HUES6 (cell line): ENCODE measurements at regions not wholly inside any gene's neighbourhood (a gene's known extent, or its start where the extent isn't known, plus 50 kb on each side); places are given as distances from the start of the nearest gene placed in this dataset.

Experiments
- H3K27ac ChIP-seq: 2 replicates; pipeline ENCODE4 v1.7.0; 2013; ENCODE audit warnings: low read depth, mild to moderate bottlenecking, low read length, inconsistent platforms
- H3K27me3 ChIP-seq: 2 replicates; pipeline ENCODE4 v1.6.1; 2013; ENCODE audit warnings: low read length; ENCODE audit not compliant: control insufficient read depth, insufficient read depth
- H3K36me3 ChIP-seq: 2 replicates; pipeline ENCODE4 v1.6.1; 2013; ENCODE audit warnings: low read length; ENCODE audit not compliant: control insufficient read depth, insufficient read depth
- H3K4me1 ChIP-seq: 2 replicates; pipeline ENCODE4 v1.6.1; 2013; ENCODE audit warnings: low read length; ENCODE audit not compliant: control insufficient read depth, insufficient read depth
- H3K4me3 ChIP-seq: 2 replicates; pipeline ENCODE4 v1.5.1; 2013; ENCODE audit warnings: low read depth, low read length
- H3K9ac ChIP-seq: one replicate; pipeline ENCODE4 v1.6.1; 2013; ENCODE audit warnings: mild to moderate bottlenecking, low read length
- H3K9me3 ChIP-seq: 2 replicates; pipeline ENCODE4 v1.6.1; 2013; ENCODE audit warnings: low read depth, low read length; ENCODE audit not compliant: control insufficient read depth, insufficient read depth

- no peak overlapping the region for H3K27ac ChIP-seq
- H3K9me3 ChIP-seq, result peaks cover 8% of the 10 kb centered on the region
- no peak overlapping the region for H3K9ac ChIP-seq
These were observed 1263.7 kb downstream of the BRD1 start for GRCh38 chr22:48563966-48564330.

GRCh38 chr22:48563118-48563965 lies 1264.3 kb downstream of the BRD1 start:
- H3K4me1 ChIP-seq, result peaks cover 3% of the 10 kb centered on the region; the same call in 1 of the 2 replicates

More at GRCh38 chr22:48563966-48564330, 1263.7 kb downstream of the BRD1 start:
- H3K4me3 ChIP-seq, result no peak overlapping the region
- no peaks in the 10 kb centered on the region for H3K36me3 ChIP-seq
- peaks cover 3% of the 10 kb centered on the region; the same call in 1 of the 2 replicates for H3K4me1 ChIP-seq
- H3K27me3 ChIP-seq, result no peaks in the 10 kb centered on the region

GRCh38 chr22:48561676-48562075 lies 1266.0 kb downstream of the BRD1 start:
- Histone ChIP-seq H3K9ac (no peak overlapping the region), H3K27ac (no peak overlapping the region), H3K4me3 (no peak overlapping the region), H3K9me3 (peaks cover 5% of the 10 kb centered on the region; the same call in 1 of the 2 replicates), H3K36me3 (no peaks in the 10 kb centered on the region), H3K27me3 (no peaks in the 10 kb centered on the region; the same call in 1 of the 2 replicates), H3K4me1 (peaks cover 3% of the 10 kb centered on the region; the same call in 1 of the 2 replicates)

More at GRCh38 chr22:48563118-48563965, 1264.3 kb downstream of the BRD1 start:
- Histone ChIP-seq H3K27ac (no peak overlapping the region), H3K4me3 (no peak overlapping the region), H3K27me3 (no peaks in the 10 kb centered on the region), H3K36me3 (no peaks in the 10 kb centered on the region), H3K9ac (no peak overlapping the region), H3K9me3 (peaks cover 5% of the 10 kb centered on the region; the same call in 1 of the 2 replicates)

- peaks cover 3% of the 10 kb centered on the region; the same call in 1 of the 2 replicates for H3K4me1 ChIP-seq
These were observed 1266.8 kb downstream of the BRD1 start for GRCh38 chr22:48560836-48561235.

GRCh38 chr22:48560389-48560751 lies 1267.3 kb downstream of the BRD1 start:
- H3K27me3 ChIP-seq, result no peaks in the 10 kb centered on the region; the same call in 1 of the 2 replicates
- no peak overlapping the region for H3K27ac ChIP-seq
- peaks cover 3% of the 10 kb centered on the region; the same call in 1 of the 2 replicates for H3K4me1 ChIP-seq
- no peak overlapping the region for H3K4me3 ChIP-seq
- H3K9ac ChIP-seq, result no peak overlapping the region
- H3K9me3 ChIP-seq, result no peaks in the 10 kb centered on the region
- no peaks in the 10 kb centered on the region for H3K36me3 ChIP-seq

More at GRCh38 chr22:48560836-48561235, 1266.8 kb downstream of the BRD1 start:
- peaks cover 3% of the 10 kb centered on the region; the same call in 1 of the 2 replicates for H3K9me3 ChIP-seq
- no peak overlapping the region for H3K27ac ChIP-seq
- no peak overlapping the region for H3K9ac ChIP-seq
- no peaks in the 10 kb centered on the region; the same call in 1 of the 2 replicates for H3K27me3 ChIP-seq
- no peaks in the 10 kb centered on the region for H3K36me3 ChIP-seq
- no peak overlapping the region for H3K4me3 ChIP-seq

- no peaks in the 10 kb centered on the region for H3K36me3 ChIP-seq
- no peak overlapping the region for H3K9ac ChIP-seq
- no peaks in the 10 kb centered on the region for H3K9me3 ChIP-seq
- H3K4me1 ChIP-seq, result peaks cover 3% of the 10 kb centered on the region; the same call in 1 of the 2 replicates
- H3K27ac ChIP-seq, result no peak overlapping the region
- no peak overlapping the region for H3K4me3 ChIP-seq
- H3K27me3 ChIP-seq, result no peaks in the 10 kb centered on the region; the same call in 1 of the 2 replicates
These were observed 1267.9 kb downstream of the BRD1 start for GRCh38 chr22:48559647-48560388.

- no peak overlapping the region for H3K4me3 ChIP-seq
- H3K27ac ChIP-seq, result no peak overlapping the region
- H3K9me3 ChIP-seq, result no peaks in the 10 kb centered on the region
- no peak overlapping the region for H3K9ac ChIP-seq
- H3K36me3 ChIP-seq, result no peaks in the 10 kb centered on the region
- H3K4me1 ChIP-seq, result peaks cover 3% of the 10 kb centered on the region; the same call in 1 of the 2 replicates
- no peaks in the 10 kb centered on the region; the same call in 1 of the 2 replicates for H3K27me3 ChIP-seq
These were observed 1268.9 kb downstream of the BRD1 start for GRCh38 chr22:48558606-48559402.

GRCh38 chr22:48558016-48558415 lies 1269.7 kb downstream of the BRD1 start:
- Histone ChIP-seq H3K36me3 (no peaks in the 10 kb centered on the region), H3K27me3 (no peaks in the 10 kb centered on the region; the same call in 1 of the 2 replicates), H3K27ac (no peak overlapping the region), H3K9ac (no peak overlapping the region), H3K9me3 (no peaks in the 10 kb centered on the region), H3K4me3 (no peak overlapping the region), H3K4me1 (peaks cover 3% of the 10 kb centered on the region; the same call in 1 of the 2 replicates)

- no peaks in the 10 kb centered on the region; the same call in 1 of the 2 replicates for H3K27me3 ChIP-seq
- H3K27ac ChIP-seq, result no peak overlapping the region
- no peaks in the 10 kb centered on the region for H3K36me3 ChIP-seq
- H3K4me1 ChIP-seq, result peaks cover 3% of the 10 kb centered on the region; the same call in 1 of the 2 replicates
- no peak overlapping the region for H3K9ac ChIP-seq
- H3K4me3 ChIP-seq, result no peak overlapping the region
- H3K9me3 ChIP-seq, result no peaks in the 10 kb centered on the region
These were observed 1270.2 kb downstream of the BRD1 start for GRCh38 chr22:48557473-48557872.

GRCh38 chr22:48556751-48557150 lies 1270.9 kb downstream of the BRD1 start:
- peaks cover 3% of the 10 kb centered on the region; the same call in 1 of the 2 replicates for H3K4me1 ChIP-seq
- no peak overlapping the region for H3K27ac ChIP-seq
- no peaks in the 10 kb centered on the region; the same call in 1 of the 2 replicates for H3K27me3 ChIP-seq
- no peaks in the 10 kb centered on the region for H3K36me3 ChIP-seq
- H3K4me3 ChIP-seq, result no peak overlapping the region
- H3K9me3 ChIP-seq, result no peaks in the 10 kb centered on the region
- H3K9ac ChIP-seq, result no peak overlapping the region
